ENCODE measurements at regions not wholly inside any gene's neighbourhood (a gene's known extent, or its start where the extent isn't known, plus 50 kb on each side); places are given as distances from the start of the nearest gene placed in this dataset.

DNA sequence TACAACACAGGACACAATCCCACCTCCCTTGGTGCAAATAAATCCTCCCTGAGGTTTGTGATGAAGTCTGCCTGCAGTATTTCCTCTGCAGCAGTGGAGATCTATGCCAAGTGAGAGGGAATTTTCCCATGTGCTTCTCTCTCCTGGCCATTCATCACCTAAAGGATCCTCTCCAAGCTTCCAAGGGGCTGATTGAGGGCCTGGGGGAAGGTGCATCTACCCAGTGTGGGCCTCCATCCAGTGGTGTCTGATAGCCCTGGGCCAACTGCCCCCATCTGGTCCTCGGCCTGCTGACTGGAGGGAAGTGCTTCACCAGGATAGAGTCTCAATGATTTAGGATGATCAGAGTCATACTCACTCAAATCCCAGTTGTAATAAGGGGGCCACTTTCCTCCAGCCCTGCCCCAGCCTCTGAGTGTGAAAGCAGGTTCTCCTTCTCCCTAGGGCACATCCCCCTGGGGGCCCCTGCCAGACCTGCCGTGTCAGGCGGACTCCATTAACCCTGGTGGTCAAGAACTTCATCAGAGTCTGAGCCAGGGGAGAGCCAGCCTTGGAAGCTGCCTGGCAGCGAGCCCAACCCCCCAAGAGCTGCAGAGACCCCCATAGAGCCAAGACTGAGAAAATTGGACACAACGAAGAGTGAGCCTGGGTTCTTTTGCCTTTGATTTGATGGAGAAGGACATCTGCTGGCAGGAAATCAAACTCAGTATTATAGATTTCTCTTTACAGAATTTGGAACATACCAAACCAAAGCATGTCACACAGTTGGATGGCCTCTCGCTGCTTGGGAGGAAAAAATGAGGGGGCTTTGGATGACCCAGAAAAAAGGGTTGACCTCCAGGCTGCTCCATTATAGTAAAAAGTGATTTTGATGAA lies 509.6 kb downstream of the CMPK2 start:
- H3F3A ChIP-seq (ENCODE audit: insufficient read depth, low read length, poor library complexity, severe bottlenecking), result no peaks in the 10 kb centered on the region
- TF ChIP-seq SMC3 (conservative IDR thresholded peaks at IDR 0.05; ENCODE audit: poor library complexity) (no peak), EP300 (conservative IDR thresholded peaks at IDR 0.05; ENCODE audit: poor library complexity, severe bottlenecking) (no peak), POLR2AphosphoS5 (IDR thresholded peaks at IDR 0.05) (no peak)
- no peak overlapping the region for H3K4me3 ChIP-seq (ENCODE audit: low read length)
- no peak overlapping the region for H2AFZ ChIP-seq (ENCODE audit: low read depth, low read length)
- no peaks in the 10 kb centered on the region for H3K9me2 ChIP-seq (ENCODE audit: insufficient read depth, low read length)
- no peaks in the 10 kb centered on the region for H3K79me2 ChIP-seq (replicated peaks; ENCODE audit: insufficient read depth, low read length)
- H4K20me1 ChIP-seq (ENCODE audit: insufficient read depth), result no peaks in the 10 kb centered on the region
- H3K27ac ChIP-seq (ENCODE audit: low read length), result no peak overlapping the region
- no peaks in the 10 kb centered on the region for H3K27me3 ChIP-seq (ENCODE audit: insufficient read depth, low read depth, low read length)
- H3K4me2 ChIP-seq (ENCODE audit: low read length), result no peak overlapping the region
- H3K9ac ChIP-seq (ENCODE audit: low read length), result no peak overlapping the region
- H3K36me3 ChIP-seq (ENCODE audit: insufficient read depth, low read length), result no peaks in the 10 kb centered on the region
- no peaks in the 10 kb centered on the region for H3K9me3 ChIP-seq (ENCODE audit: low read length)

GRCh38 chr2:6358546-6358945 lies 507.2 kb downstream of the CMPK2 start:
- Histone ChIP-seq H3K79me2 (replicated peaks; ENCODE audit: insufficient read depth, low read length) (no peaks in the 10 kb centered on the region), H4K20me1 (ENCODE audit: insufficient read depth) (no peaks in the 10 kb centered on the region), H3K27me3 (ENCODE audit: insufficient read depth, low read depth, low read length) (no peaks in the 10 kb centered on the region), H3K4me2 (ENCODE audit: low read length) (no peak overlapping the region), H3K4me3 (ENCODE audit: low read length) (no peak overlapping the region), H3K9ac (ENCODE audit: low read length) (no peak overlapping the region), H3F3A (ENCODE audit: insufficient read depth, low read length, poor library complexity, severe bottlenecking) (no peaks in the 10 kb centered on the region), H2AFZ (ENCODE audit: low read depth, low read length) (no peak overlapping the region), H3K9me2 (ENCODE audit: insufficient read depth, low read length) (no peaks in the 10 kb centered on the region), H3K36me3 (ENCODE audit: insufficient read depth, low read length) (no peaks in the 10 kb centered on the region), H3K27ac (ENCODE audit: low read length) (peak overlapping the region; percentile 46), H3K9me3 (ENCODE audit: low read length) (no peaks in the 10 kb centered on the region)
- TF ChIP-seq EP300 (conservative IDR thresholded peaks at IDR 0.05; ENCODE audit: poor library complexity, severe bottlenecking) (no peak), POLR2AphosphoS5 (IDR thresholded peaks at IDR 0.05) (no peak), REST (IDR thresholded peaks at IDR 0.05; ENCODE audit: borderline replicate concordance) (no peak), RAD21 (conservative IDR thresholded peaks at IDR 0.05) (no peak), EZH2 (IDR thresholded peaks at IDR 0.05; ENCODE audit: borderline replicate concordance, insufficient read depth, low read length, poor library complexity, severe bottlenecking) (no peak), SMC3 (conservative IDR thresholded peaks at IDR 0.05; ENCODE audit: poor library complexity) (no peak), MXI1 (conservative IDR thresholded peaks at IDR 0.05; ENCODE audit: poor library complexity, severe bottlenecking) (no peak), TAF1 (IDR thresholded peaks at IDR 0.05; ENCODE audit: low read depth) (no peak)
- TF ChIP-seq, protein P1, sequence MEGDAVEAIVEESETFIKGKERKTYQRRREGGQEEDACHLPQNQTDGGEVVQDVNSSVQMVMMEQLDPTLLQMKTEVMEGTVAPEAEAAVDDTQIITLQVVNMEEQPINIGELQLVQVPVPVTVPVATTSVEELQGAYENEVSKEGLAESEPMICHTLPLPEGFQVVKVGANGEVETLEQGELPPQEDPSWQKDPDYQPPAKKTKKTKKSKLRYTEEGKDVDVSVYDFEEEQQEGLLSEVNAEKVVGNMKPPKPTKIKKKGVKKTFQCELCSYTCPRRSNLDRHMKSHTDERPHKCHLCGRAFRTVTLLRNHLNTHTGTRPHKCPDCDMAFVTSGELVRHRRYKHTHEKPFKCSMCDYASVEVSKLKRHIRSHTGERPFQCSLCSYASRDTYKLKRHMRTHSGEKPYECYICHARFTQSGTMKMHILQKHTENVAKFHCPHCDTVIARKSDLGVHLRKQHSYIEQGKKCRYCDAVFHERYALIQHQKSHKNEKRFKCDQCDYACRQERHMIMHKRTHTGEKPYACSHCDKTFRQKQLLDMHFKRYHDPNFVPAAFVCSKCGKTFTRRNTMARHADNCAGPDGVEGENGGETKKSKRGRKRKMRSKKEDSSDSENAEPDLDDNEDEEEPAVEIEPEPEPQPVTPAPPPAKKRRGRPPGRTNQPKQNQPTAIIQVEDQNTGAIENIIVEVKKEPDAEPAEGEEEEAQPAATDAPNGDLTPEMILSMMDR (IDR thresholded peaks at IDR 0.05; ENCODE audit: poor library complexity, severe bottlenecking), result no peak

Measured in neural cell (in vitro differentiated cells).